GM23338 (cell line): ENCODE measurements at regions not wholly inside any gene's neighbourhood (a gene's known extent, or its start where the extent isn't known, plus 50 kb on each side); places are given as distances from the start of the nearest gene placed in this dataset.

ENCODE experiments used
- ATAC-seq: fragments of 200-7000 bp; cut with Tn5 transposase; 3 replicates; pipeline ENCODE4 v1.9.1; 2020
- DNase-seq: peaks from one replicate; pipeline ENCODE4 v3.0.0-alpha.2; 2015; ENCODE audit warnings: low spot score
- H2AFZ ChIP-seq: fragments of 200-600 bp; sonication (generic); 2 replicates; pipeline ENCODE4 v1.8.0; 2016; ENCODE audit warnings: antibody characterized with exemption, mild to moderate bottlenecking, moderate library complexity
- H3F3A ChIP-seq: fragments of 200-600 bp; sonication (generic); replicated peaks from 2 replicates; pipeline ENCODE4 v1.8.0; 2017; ENCODE audit warnings: antibody characterized with exemption, mixed run types, low read depth
- H3K27ac ChIP-seq: fragments of 200-600 bp; sonication (generic); 2 replicates; pipeline ENCODE4 v1.6.1; 2016; ENCODE audit warnings: low read depth
- H3K27me3 ChIP-seq: fragments of 200-600 bp; sonication (generic); 2 replicates; pipeline ENCODE4 v1.8.0; 2016; ENCODE audit warnings: mild to moderate bottlenecking, mixed run types, moderate library complexity; ENCODE audit not compliant: insufficient read depth
- H3K36me3 ChIP-seq: fragments of 200-600 bp; sonication (generic); 2 replicates; pipeline ENCODE4 v1.8.0; 2016; ENCODE audit warnings: mild to moderate bottlenecking; ENCODE audit not compliant: insufficient read depth
- H3K4me1 ChIP-seq: fragments of 200-600 bp; sonication (generic); 2 replicates; pipeline ENCODE4 v1.8.0; 2016; ENCODE audit warnings: mild to moderate bottlenecking, moderate library complexity; ENCODE audit not compliant: insufficient read depth
- H3K4me2 ChIP-seq: fragments of 200-600 bp; sonication (generic); 2 replicates; pipeline ENCODE4 v1.7.1; 2017; ENCODE audit warnings: mixed run types
- H3K4me3 ChIP-seq: fragments of 200-600 bp; sonication (generic); 2 replicates; pipeline ENCODE4 v1.6.1; 2016; ENCODE audit warnings: mixed run types
- H3K79me2 ChIP-seq: fragments of 200-600 bp; sonication (generic); replicated peaks from 2 replicates; pipeline ENCODE4 v1.8.0; 2017; ENCODE audit warnings: mild to moderate bottlenecking; ENCODE audit not compliant: insufficient read depth
- H3K9me2 ChIP-seq: fragments of 200-600 bp; sonication (generic); 2 replicates; pipeline ENCODE4 v1.8.0; 2017; ENCODE audit not compliant: insufficient read depth
- H4K20me1 ChIP-seq: fragments of 200-600 bp; sonication (generic); replicated peaks from 2 replicates; pipeline ENCODE4 v1.8.0; 2017; ENCODE audit warnings: mild to moderate bottlenecking; ENCODE audit not compliant: insufficient read depth
- H3K27ac Mint-ChIP-seq: 2 replicates; pipeline ENCODE4 v1.8.0; 2020; ENCODE audit warnings: inconsistent platforms, mild to moderate bottlenecking, moderate library complexity, mixed read lengths
- H3K27me3 Mint-ChIP-seq: 3 replicates; pipeline ENCODE4 v1.8.0; 2022; ENCODE audit warnings: low read depth, mild to moderate bottlenecking, moderate library complexity, mixed read lengths, inconsistent platforms; ENCODE audit not compliant: insufficient read depth, poor library complexity
- H3K36me3 Mint-ChIP-seq: 3 replicates; pipeline ENCODE4 v1.8.0; 2021; ENCODE audit warnings: low read depth, mild to moderate bottlenecking, inconsistent platforms, moderate library complexity, mixed read lengths
- H3K4me1 Mint-ChIP-seq: 3 replicates; pipeline ENCODE4 v1.8.0; 2020; ENCODE audit warnings: mild to moderate bottlenecking, inconsistent platforms, mixed read lengths
- H3K4me3 Mint-ChIP-seq: 3 replicates; pipeline ENCODE4 v1.8.0; 2021; ENCODE audit warnings: moderate library complexity, mild to moderate bottlenecking, inconsistent platforms, mixed read lengths
- H3K9me3 Mint-ChIP-seq: 3 replicates; pipeline ENCODE4 v1.8.0; 2020; ENCODE audit warnings: moderate library complexity, mild to moderate bottlenecking, inconsistent platforms, mixed read lengths
- CREB1 ChIP-seq: fragments of 250-450 bp; sonication (Bioruptor Pico); IDR thresholded peaks from 2 replicates; pipeline ENCODE4 v1.5.0; 2020; ENCODE audit warnings: low read depth, mild to moderate bottlenecking, moderate library complexity
- EZH2 ChIP-seq: fragments of 200-600 bp; sonication (generic); IDR thresholded peaks from one replicate; pipeline ENCODE4 v1.8.0; 2017; ENCODE audit warnings: antibody characterized with exemption, mild to moderate bottlenecking, low read depth; ENCODE audit not compliant: unreplicated experiment
- JUNB ChIP-seq: IDR thresholded peaks from one replicate; pipeline ENCODE4 v1.6.1; 2016; ENCODE audit warnings: antibody characterized with exemption; ENCODE audit not compliant: unreplicated experiment
- NANOG ChIP-seq: IDR thresholded peaks from 2 replicates; pipeline ENCODE4 v1.6.1; 2016; ENCODE audit warnings: antibody characterized with exemption, borderline replicate concordance
- POLR2AphosphoS5 ChIP-seq: IDR thresholded peaks from 2 replicates; pipeline ENCODE4 v1.6.1; 2016; ENCODE audit warnings: antibody characterized with exemption, low read depth
- ZNF114 ChIP-seq: fragments of 250-450 bp; sonication (Bioruptor Pico); IDR thresholded peaks from 2 replicates; pipeline ENCODE4 v1.5.0; 2020; ENCODE audit warnings: mild to moderate bottlenecking, moderate library complexity
- ZNF331 ChIP-seq: fragments of 250-450 bp; sonication (Bioruptor Pico); IDR thresholded peaks from 2 replicates; pipeline ENCODE4 v1.5.0; 2020; ENCODE audit warnings: low read depth, mild to moderate bottlenecking, moderate library complexity
- TF ChIP-seq, protein P1 (sequence below): fragments of 250-450 bp; sonication (Bioruptor Pico); IDR thresholded peaks from 2 replicates; pipeline ENCODE4 v1.5.0; 2020; ENCODE audit warnings: mild to moderate bottlenecking, moderate library complexity
- TF ChIP-seq, protein P2 (sequence below): IDR thresholded peaks from 2 replicates; pipeline ENCODE4 v1.6.1; 2016; ENCODE audit warnings: antibody characterized with exemption

DNA sequence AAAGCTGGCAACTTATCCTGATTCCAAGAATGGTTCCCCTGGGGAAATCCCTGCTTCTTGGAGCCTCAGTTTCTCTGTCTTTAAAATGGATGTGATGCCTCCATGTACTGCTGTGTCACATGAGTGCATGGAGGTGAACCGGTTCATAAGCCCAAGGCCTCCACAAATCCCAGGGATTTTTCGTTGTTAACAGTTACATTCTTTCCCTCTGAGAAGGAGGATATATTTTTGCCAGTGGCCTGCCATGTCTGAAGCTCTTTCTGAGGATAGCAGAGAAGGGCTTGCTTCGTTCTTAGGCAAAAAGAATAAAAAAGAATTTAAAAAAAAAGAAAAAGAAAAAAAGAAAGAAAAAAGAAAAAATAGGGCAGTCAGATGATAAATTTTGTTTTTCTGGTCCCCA, 52.2 kb upstream of the CIBAR2 start (continued):
- TF ChIP-seq, protein P1, sequence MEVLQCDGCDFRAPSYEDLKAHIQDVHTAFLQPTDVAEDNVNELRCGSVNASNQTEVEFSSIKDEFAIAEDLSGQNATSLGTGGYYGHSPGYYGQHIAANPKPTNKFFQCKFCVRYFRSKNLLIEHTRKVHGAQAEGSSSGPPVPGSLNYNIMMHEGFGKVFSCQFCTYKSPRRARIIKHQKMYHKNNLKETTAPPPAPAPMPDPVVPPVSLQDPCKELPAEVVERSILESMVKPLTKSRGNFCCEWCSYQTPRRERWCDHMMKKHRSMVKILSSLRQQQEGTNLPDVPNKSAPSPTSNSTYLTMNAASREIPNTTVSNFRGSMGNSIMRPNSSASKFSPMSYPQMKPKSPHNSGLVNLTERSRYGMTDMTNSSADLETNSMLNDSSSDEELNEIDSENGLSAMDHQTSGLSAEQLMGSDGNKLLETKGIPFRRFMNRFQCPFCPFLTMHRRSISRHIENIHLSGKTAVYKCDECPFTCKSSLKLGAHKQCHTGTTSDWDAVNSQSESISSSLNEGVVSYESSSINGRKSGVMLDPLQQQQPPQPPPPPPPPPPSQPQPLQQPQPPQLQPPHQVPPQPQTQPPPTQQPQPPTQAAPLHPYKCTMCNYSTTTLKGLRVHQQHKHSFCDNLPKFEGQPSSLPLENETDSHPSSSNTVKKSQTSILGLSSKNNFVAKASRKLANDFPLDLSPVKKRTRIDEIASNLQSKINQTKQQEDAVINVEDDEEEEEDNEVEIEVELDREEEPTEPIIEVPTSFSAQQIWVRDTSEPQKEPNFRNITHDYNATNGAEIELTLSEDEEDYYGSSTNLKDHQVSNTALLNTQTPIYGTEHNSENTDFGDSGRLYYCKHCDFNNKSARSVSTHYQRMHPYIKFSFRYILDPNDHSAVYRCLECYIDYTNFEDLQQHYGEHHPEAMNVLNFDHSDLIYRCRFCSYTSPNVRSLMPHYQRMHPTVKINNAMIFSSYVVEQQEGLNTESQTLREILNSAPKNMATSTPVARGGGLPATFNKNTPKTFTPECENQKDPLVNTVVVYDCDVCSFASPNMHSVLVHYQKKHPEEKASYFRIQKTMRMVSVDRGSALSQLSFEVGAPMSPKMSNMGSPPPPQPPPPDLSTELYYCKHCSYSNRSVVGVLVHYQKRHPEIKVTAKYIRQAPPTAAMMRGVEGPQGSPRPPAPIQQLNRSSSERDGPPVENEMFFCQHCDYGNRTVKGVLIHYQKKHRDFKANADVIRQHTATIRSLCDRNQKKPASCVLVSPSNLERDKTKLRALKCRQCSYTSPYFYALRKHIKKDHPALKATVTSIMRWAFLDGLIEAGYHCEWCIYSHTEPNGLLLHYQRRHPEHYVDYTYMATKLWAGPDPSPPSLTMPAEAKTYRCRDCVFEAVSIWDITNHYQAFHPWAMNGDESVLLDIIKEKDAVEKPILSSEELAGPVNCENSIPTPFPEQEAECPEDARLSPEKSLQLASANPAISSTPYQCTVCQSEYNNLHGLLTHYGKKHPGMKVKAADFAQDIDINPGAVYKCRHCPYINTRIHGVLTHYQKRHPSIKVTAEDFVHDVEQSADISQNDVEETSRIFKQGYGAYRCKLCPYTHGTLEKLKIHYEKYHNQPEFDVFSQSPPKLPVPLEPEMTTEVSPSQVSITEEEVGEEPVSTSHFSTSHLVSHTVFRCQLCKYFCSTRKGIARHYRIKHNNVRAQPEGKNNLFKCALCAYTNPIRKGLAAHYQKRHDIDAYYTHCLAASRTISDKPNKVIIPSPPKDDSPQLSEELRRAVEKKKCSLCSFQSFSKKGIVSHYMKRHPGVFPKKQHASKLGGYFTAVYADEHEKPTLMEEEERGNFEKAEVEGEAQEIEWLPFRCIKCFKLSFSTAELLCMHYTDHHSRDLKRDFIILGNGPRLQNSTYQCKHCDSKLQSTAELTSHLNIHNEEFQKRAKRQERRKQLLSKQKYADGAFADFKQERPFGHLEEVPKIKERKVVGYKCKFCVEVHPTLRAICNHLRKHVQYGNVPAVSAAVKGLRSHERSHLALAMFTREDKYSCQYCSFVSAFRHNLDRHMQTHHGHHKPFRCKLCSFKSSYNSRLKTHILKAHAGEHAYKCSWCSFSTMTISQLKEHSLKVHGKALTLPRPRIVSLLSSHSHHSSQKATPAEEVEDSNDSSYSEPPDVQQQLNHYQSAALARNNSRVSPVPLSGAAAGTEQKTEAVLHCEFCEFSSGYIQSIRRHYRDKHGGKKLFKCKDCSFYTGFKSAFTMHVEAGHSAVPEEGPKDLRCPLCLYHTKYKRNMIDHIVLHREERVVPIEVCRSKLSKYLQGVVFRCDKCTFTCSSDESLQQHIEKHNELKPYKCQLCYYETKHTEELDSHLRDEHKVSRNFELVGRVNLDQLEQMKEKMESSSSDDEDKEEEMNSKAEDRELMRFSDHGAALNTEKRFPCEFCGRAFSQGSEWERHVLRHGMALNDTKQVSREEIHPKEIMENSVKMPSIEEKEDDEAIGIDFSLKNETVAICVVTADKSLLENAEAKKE (CRISPR knock-in tag) = no peak
- TF ChIP-seq JUNB (no peak), CREB1 (CRISPR knock-in tag) (no peak), POLR2AphosphoS5 (no peak), ZNF114 (CRISPR knock-in tag) (no peak), EZH2 (no peak), NANOG (no peak)

DNA sequence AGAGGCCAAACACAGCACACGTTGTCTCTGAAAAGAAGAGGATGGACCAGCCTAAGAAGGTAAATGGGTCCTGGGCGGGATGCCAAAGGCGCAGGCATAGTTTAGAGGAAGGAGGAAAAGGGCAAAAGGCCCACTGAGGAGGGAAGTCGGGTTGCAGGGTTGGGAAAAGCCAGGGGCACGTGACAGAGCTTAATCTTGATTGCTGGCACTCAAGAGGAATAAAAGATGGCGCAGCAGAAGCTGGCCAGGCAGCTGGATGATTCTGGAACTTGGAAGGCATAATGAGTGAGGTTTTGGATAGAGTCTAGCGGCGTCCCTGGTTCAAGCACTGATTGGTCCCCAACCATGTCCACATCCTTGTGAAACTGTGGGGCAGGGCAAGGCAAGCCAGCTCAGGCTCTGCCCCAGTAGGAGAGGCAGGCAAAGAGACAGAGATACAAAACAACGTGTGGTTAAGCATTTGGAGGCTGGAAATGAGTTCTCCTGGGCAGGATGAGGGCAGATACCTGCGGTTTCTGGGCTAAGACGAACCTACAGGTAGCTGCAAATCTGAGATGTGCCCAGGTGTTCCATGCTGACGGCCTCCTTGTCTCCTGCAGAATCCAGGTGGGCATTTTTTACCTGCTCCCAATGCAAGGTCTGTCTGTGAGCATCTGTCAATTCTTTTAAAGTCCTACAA, 52.7 kb upstream of the CIBAR2 start:
- ATAC-seq (no peak), DNase-seq (no peak)
- Mint-ChIP-seq H3K9me3 (no peaks in the 10 kb centered on the region), H3K36me3 (peaks cover 6% of the 10 kb centered on the region; the same call in 1 of the 3 replicates), H3K4me1 (peaks cover 40% of the 10 kb centered on the region), H3K27me3 (peaks cover 6% of the 10 kb centered on the region), H3K4me3 (no peak overlapping the region), H3K27ac (no peak overlapping the region)
- H3K4me3 ChIP-seq = no peak overlapping the region
- H3K27me3 ChIP-seq = peaks cover 2% of the 10 kb centered on the region
- no peaks in the 10 kb centered on the region for H3K79me2 ChIP-seq
- H3K4me1 ChIP-seq = peaks cover 32% of the 10 kb centered on the region
- H3F3A ChIP-seq = peaks cover 13% of the 10 kb centered on the region; the same call in 1 of the 2 replicates
- H4K20me1 ChIP-seq = no peaks in the 10 kb centered on the region
- no peaks in the 10 kb centered on the region for H3K36me3 ChIP-seq
- H3K27ac ChIP-seq = no peak overlapping the region
- H2AFZ ChIP-seq = no peak overlapping the region
- no peak overlapping the region for H3K4me2 ChIP-seq
- no peaks in the 10 kb centered on the region for H3K9me2 ChIP-seq
- no peak for TF ChIP-seq ZNF114 (CRISPR knock-in tag)
- TF ChIP-seq ZNF331 (CRISPR knock-in tag) = no peak
- TF ChIP-seq, protein P1 (CRISPR knock-in tag) = no peak
- TF ChIP-seq, protein P2, sequence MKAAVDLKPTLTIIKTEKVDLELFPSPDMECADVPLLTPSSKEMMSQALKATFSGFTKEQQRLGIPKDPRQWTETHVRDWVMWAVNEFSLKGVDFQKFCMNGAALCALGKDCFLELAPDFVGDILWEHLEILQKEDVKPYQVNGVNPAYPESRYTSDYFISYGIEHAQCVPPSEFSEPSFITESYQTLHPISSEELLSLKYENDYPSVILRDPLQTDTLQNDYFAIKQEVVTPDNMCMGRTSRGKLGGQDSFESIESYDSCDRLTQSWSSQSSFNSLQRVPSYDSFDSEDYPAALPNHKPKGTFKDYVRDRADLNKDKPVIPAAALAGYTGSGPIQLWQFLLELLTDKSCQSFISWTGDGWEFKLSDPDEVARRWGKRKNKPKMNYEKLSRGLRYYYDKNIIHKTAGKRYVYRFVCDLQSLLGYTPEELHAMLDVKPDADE = no peak
